WERI-Rb-1 (cell line): ENCODE measurements at regions not wholly inside any gene's neighbourhood (a gene's known extent, or its start where the extent isn't known, plus 50 kb on each side); places are given as distances from the start of the nearest gene placed in this dataset.

Experiments
- DNase-seq: peaks from one replicate; pipeline ENCODE4 v3.0.0-alpha.2; 2020
- H3K27ac ChIP-seq: fragments of 250-450 bp; sonication (Bioruptor Pico); 2 replicates; pipeline ENCODE4 v1.5.1; 2020; ENCODE audit warnings: mild to moderate bottlenecking, moderate library complexity
- H3K27me3 ChIP-seq: fragments of 250-450 bp; sonication (Bioruptor Pico); 2 replicates; pipeline ENCODE4 v1.5.1; 2021; ENCODE audit warnings: mild to moderate bottlenecking, low read depth, moderate library complexity; ENCODE audit not compliant: insufficient read depth, severe bottlenecking
- H3K36me3 ChIP-seq: fragments of 250-450 bp; sonication (Bioruptor Pico); 2 replicates; pipeline ENCODE4 v1.5.1; 2020; ENCODE audit warnings: mild to moderate bottlenecking, moderate library complexity
- H3K4me3 ChIP-seq: 2 replicates; pipeline ENCODE4 v1.5.1; 2011; ENCODE audit warnings: low read depth, mild to moderate bottlenecking, control low read depth, low read length
- H3K9me3 ChIP-seq: fragments of 250-450 bp; sonication (Bioruptor Pico); 2 replicates; pipeline ENCODE4 v1.5.1; 2021; ENCODE audit warnings: mild to moderate bottlenecking, moderate library complexity; ENCODE audit not compliant: severe bottlenecking
- TF ChIP-seq, protein P1 (sequence below): IDR thresholded peaks from 2 replicates; pipeline ENCODE4 v1.5.1; 2011; ENCODE audit warnings: low read depth, mild to moderate bottlenecking, control low read depth, inconsistent platforms, low read length

- TF ChIP-seq, protein P1, sequence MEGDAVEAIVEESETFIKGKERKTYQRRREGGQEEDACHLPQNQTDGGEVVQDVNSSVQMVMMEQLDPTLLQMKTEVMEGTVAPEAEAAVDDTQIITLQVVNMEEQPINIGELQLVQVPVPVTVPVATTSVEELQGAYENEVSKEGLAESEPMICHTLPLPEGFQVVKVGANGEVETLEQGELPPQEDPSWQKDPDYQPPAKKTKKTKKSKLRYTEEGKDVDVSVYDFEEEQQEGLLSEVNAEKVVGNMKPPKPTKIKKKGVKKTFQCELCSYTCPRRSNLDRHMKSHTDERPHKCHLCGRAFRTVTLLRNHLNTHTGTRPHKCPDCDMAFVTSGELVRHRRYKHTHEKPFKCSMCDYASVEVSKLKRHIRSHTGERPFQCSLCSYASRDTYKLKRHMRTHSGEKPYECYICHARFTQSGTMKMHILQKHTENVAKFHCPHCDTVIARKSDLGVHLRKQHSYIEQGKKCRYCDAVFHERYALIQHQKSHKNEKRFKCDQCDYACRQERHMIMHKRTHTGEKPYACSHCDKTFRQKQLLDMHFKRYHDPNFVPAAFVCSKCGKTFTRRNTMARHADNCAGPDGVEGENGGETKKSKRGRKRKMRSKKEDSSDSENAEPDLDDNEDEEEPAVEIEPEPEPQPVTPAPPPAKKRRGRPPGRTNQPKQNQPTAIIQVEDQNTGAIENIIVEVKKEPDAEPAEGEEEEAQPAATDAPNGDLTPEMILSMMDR, result no peak
- no peaks in the 10 kb centered on the region for H3K36me3 ChIP-seq
- no peaks in the 10 kb centered on the region for H3K9me3 ChIP-seq
- H3K27ac ChIP-seq, result no peak overlapping the region
- H3K27me3 ChIP-seq, result no peaks in the 10 kb centered on the region
- DNase-seq, result no peak
- H3K4me3 ChIP-seq, result no peak overlapping the region
Measured at GRCh38 chr18:66951750-66952149, 347.9 kb upstream of the CDH19 start.

- no peak for DNase-seq
- Histone ChIP-seq H3K27me3 (no peaks in the 10 kb centered on the region), H3K27ac (no peak overlapping the region), H3K9me3 (no peaks in the 10 kb centered on the region), H3K4me3 (no peak overlapping the region), H3K36me3 (no peaks in the 10 kb centered on the region)
- TF ChIP-seq, protein P1, result no peak
Measured at GRCh38 chr18:66949419-66949818, 345.5 kb upstream of the CDH19 start.

- no peak overlapping the region for H3K27ac ChIP-seq
- TF ChIP-seq, protein P1, result no peak
- H3K27me3 ChIP-seq, result no peaks in the 10 kb centered on the region
- no peaks in the 10 kb centered on the region for H3K36me3 ChIP-seq
- no peaks in the 10 kb centered on the region for H3K9me3 ChIP-seq
- H3K4me3 ChIP-seq, result no peak overlapping the region
- DNase-seq, result no peak
Measured at GRCh38 chr18:66937546-66937945, 333.7 kb upstream of the CDH19 start.

- H3K36me3 ChIP-seq, result no peaks in the 10 kb centered on the region
- H3K27me3 ChIP-seq, result no peaks in the 10 kb centered on the region
- no peaks in the 10 kb centered on the region for H3K9me3 ChIP-seq
- TF ChIP-seq, protein P1, result no peak
- H3K4me3 ChIP-seq, result no peak overlapping the region
- H3K27ac ChIP-seq, result no peak overlapping the region
- DNase-seq, result no peak
Measured at GRCh38 chr18:66931010-66931409, 327.1 kb upstream of the CDH19 start.

DNA sequence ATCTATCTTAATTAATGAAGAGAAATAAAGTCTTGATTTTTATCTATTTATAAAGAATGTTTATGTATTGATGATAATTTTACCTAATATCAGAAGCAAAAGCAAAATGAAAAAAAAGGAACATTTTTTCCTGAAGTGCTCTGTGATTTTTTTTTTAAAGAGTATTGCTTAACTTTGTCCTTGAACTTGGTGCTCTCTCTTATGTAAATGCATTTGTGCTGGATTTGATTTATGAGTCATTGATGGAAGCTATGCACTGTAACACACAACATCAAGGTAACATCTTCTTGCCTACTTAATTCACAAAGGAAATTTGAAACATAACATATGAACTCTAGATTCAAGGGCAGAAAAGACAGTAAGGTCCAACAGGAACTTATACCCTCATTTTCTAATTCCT, 312.9 kb upstream of the CDH19 start:
- TF ChIP-seq, protein P1, result no peak
- Histone ChIP-seq H3K4me3 (no peak overlapping the region), H3K9me3 (no peaks in the 10 kb centered on the region), H3K27me3 (no peaks in the 10 kb centered on the region), H3K36me3 (no peaks in the 10 kb centered on the region), H3K27ac (no peak overlapping the region)
- no peak for DNase-seq

DNA sequence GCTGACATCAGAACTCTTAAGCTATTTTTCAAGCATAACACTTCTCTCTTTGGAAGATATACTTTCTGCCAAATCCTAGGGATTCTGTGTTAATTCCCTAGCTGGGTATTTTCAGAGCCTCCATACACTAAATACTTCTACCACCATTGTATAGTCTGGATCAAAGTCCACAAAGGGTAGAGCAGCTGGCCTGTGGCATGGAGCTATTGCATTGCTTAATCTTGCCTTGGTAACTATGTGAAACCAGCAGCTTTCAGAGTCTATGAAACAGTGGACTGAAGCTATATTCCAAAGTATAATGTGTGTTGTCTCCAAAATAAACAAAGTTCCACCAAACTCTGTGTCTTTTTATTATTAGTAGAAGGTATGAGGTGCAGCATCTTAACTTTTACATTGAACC, 296.9 kb upstream of the CDH19 start:
- Histone ChIP-seq H3K27me3 (no peaks in the 10 kb centered on the region), H3K36me3 (no peaks in the 10 kb centered on the region), H3K4me3 (no peak overlapping the region), H3K27ac (no peak overlapping the region), H3K9me3 (no peaks in the 10 kb centered on the region)
- TF ChIP-seq, protein P1, result no peak
- DNase-seq, result no peak
